A549 (cell line): ENCODE measurements at regions not wholly inside any gene's neighbourhood (a gene's known extent, or its start where the extent isn't known, plus 50 kb on each side); places are given as distances from the start of the nearest gene placed in this dataset.

Source experiments
- ATOH8 ChIP-seq: fragments of 250-450 bp; sonication (Bioruptor Pico); IDR thresholded peaks from 2 replicates; pipeline ENCODE4 v1.5.0; 2020; ENCODE audit warnings: low read depth, mild to moderate bottlenecking, moderate library complexity
- ESRRA ChIP-seq: fragments of 150-350 bp; IDR thresholded peaks from 2 replicates; pipeline ENCODE4 v1.6.1; 2014; ENCODE audit warnings: mild to moderate bottlenecking, low read length, borderline replicate concordance
- HDAC2 ChIP-seq: fragments of 200-600 bp; sonication (generic); IDR thresholded peaks from 2 replicates; pipeline ENCODE4 v1.6.1; 2016
- JUNB ChIP-seq: fragments of >200 bp; sonication (Bioruptor Twin); formaldehyde crosslinking; IDR thresholded peaks from 2 replicates; pipeline ENCODE4 v1.6.1; 2016
- KDM1A ChIP-seq: fragments of 200-600 bp; sonication (generic); IDR thresholded peaks from 2 replicates; pipeline ENCODE4 v1.6.1; 2016; ENCODE audit warnings: low read depth, mild to moderate bottlenecking
- MAFK ChIP-seq: fragments of 450-650 bp; IDR thresholded peaks from 2 replicates; pipeline ENCODE4 v1.6.1; 2014; ENCODE audit not compliant: partially characterized antibody
- MAX ChIP-seq: IDR thresholded peaks from 2 replicates; pipeline ENCODE4 v1.6.1; 2012
- NFE2L2 ChIP-seq: fragments of 150-350 bp; conservative IDR thresholded peaks from 2 replicates; pipeline ENCODE4 v1.6.1; 2014; ENCODE audit warnings: low read length
- POLR2A ChIP-seq: IDR thresholded peaks from 2 replicates; pipeline ENCODE4 v1.6.1; 2012; ENCODE audit warnings: mild to moderate bottlenecking, low read length
- RAD21 ChIP-seq, 2 experiments: fragments of >200 bp in 1 of 2; sonication (Bioruptor Twin) in 1 of 2; formaldehyde crosslinking in 1 of 2; IDR thresholded peaks in 1 of 2; conservative IDR thresholded peaks in 1 of 2; 2 replicates in 1 of 2; 3 replicates in 1 of 2; pipeline ENCODE4 v1.6.1; 2012 to 2018; ENCODE audit warnings: inconsistent platforms in 1 of 2
- RNF2 ChIP-seq: fragments of 200-600 bp; sonication (generic); IDR thresholded peaks from 2 replicates; pipeline ENCODE4 v1.6.1; 2016; ENCODE audit warnings: low read depth, mild to moderate bottlenecking, antibody characterized with exemption, moderate library complexity, borderline replicate concordance
- USF2 ChIP-seq: fragments of 450-650 bp; IDR thresholded peaks from 2 replicates; pipeline ENCODE4 v1.6.1; 2014; ENCODE audit warnings: antibody characterized with exemption
- TF ChIP-seq, protein P1 (sequence below): fragments of >200 bp; sonication (Bioruptor Twin); formaldehyde crosslinking; IDR thresholded peaks from 3 replicates; pipeline ENCODE4 v1.5.1; 2016
- TF ChIP-seq, protein P2 (sequence below): fragments of 250-450 bp; sonication (Bioruptor Pico); IDR thresholded peaks from 2 replicates; pipeline ENCODE4 v1.5.0; 2021; ENCODE audit warnings: mild to moderate bottlenecking, moderate library complexity, borderline replicate concordance

DNA sequence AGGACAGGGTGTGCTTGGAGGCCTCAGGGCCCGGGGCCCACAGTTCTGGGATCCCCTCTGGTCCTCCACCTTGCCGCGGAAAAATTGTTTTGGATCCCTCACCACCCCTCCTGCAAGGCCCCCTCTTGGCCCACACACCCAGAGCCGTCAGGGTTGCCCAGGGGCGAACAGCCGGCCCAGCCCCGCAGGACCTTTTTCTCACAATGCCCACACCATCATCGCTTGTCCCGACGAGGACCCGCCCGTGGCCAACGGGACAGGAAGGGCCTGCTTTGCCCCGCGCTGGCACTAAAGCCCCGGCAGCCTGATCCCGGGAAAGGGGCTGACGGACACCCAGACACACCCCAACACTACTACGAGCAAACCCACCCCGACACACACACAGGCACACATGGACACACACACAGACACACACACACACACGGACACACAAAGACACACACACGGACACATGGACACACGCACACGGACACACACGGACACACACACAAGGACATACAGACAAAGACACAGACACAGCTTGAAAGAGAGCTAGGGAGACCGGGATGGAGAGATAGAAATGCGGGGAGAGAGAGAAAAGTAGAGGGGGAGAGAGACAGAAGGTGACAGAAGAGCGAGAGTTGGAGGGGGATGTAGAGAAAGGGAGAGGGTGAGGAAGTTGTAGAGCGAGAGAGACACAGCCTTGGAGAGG lies 1493.5 kb upstream of the DEFB115 start:
- TF ChIP-seq MAFK: no peak
- TF ChIP-seq, protein P1, sequence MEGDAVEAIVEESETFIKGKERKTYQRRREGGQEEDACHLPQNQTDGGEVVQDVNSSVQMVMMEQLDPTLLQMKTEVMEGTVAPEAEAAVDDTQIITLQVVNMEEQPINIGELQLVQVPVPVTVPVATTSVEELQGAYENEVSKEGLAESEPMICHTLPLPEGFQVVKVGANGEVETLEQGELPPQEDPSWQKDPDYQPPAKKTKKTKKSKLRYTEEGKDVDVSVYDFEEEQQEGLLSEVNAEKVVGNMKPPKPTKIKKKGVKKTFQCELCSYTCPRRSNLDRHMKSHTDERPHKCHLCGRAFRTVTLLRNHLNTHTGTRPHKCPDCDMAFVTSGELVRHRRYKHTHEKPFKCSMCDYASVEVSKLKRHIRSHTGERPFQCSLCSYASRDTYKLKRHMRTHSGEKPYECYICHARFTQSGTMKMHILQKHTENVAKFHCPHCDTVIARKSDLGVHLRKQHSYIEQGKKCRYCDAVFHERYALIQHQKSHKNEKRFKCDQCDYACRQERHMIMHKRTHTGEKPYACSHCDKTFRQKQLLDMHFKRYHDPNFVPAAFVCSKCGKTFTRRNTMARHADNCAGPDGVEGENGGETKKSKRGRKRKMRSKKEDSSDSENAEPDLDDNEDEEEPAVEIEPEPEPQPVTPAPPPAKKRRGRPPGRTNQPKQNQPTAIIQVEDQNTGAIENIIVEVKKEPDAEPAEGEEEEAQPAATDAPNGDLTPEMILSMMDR: no peak
- TF ChIP-seq, protein P2, sequence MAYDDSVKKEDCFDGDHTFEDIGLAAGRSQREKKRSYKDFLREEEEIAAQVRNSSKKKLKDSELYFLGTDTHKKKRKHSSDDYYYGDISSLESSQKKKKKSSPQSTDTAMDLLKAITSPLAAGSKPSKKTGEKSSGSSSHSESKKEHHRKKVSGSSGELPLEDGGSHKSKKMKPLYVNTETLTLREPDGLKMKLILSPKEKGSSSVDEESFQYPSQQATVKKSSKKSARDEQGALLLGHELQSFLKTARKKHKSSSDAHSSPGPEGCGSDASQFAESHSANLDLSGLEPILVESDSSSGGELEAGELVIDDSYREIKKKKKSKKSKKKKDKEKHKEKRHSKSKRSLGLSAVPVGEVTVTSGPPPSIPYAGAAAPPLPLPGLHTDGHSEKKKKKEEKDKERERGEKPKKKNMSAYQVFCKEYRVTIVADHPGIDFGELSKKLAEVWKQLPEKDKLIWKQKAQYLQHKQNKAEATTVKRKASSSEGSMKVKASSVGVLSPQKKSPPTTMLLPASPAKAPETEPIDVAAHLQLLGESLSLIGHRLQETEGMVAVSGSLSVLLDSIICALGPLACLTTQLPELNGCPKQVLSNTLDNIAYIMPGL (CRISPR knock-in tag): no peak
- no peak for TF ChIP-seq ESRRA
- no peak for TF ChIP-seq KDM1A
- no peak for TF ChIP-seq POLR2A
- TF ChIP-seq HDAC2: no peak
- no peak for TF ChIP-seq NFE2L2
- no peak for TF ChIP-seq RAD21 (conservative IDR thresholded peaks at IDR 0.05 in 1 of 2, IDR thresholded peaks at IDR 0.05 in 1 of 2)
- TF ChIP-seq ATOH8: no peak
- TF ChIP-seq RNF2: no peak
- no peak for TF ChIP-seq JUNB
- no peak for TF ChIP-seq MAX
- no peak for TF ChIP-seq USF2
